ENCODE measurements at regions not wholly inside any gene's neighbourhood (a gene's known extent, or its start where the extent isn't known, plus 50 kb on each side); places are given as distances from the start of the nearest gene placed in this dataset.

GRCh38 chr4:56732301-56732700 is 51.2 kb upstream of the HOPX start:
- DNase-seq = no peak
- no peak for TF ChIP-seq CTCF (IDR thresholded peaks at IDR 0.05; ENCODE audit: insufficient read depth in 1 of 2, low read depth in 1 of 2, low read length in 1 of 2, severe bottlenecking in 1 of 2, unreplicated experiment in 1 of 2)
- Histone ChIP-seq H3K4me3 (ENCODE audit: low read depth, low read length) (no peak overlapping the region), H3K9me3 (no peaks in the 10 kb centered on the region), H3K36me3 (ENCODE audit: control insufficient read depth, insufficient read depth, low read length) (no peaks in the 10 kb centered on the region), H3K4me1 (peaks cover 9% of the 10 kb centered on the region), H3K27me3 (replicated peaks; ENCODE audit: control insufficient read depth, insufficient read depth, low read length) (no peaks in the 10 kb centered on the region)
- Mint-ChIP-seq H3K4me1 (ENCODE audit: low read depth, unreplicated experiment) (peaks cover 30% of the 10 kb centered on the region), H3K36me3 (ENCODE audit: insufficient read depth, unreplicated experiment) (no peaks in the 10 kb centered on the region), H3K9me3 (ENCODE audit: unreplicated experiment) (peaks cover 13% of the 10 kb centered on the region), H3K27ac (ENCODE audit: unreplicated experiment) (no peak overlapping the region), H3K27me3 (ENCODE audit: insufficient read depth, unreplicated experiment) (no peaks in the 10 kb centered on the region), H3K4me3 (ENCODE audit: unreplicated experiment) (no peak overlapping the region)
- POLR2A ChIA-PET = no interaction called here
- intact Hi-C loops (cut with micrococcal nuclease; ENCODE audit: unreplicated experiment) = no loop called here
- CTCF ChIA-PET = no interaction called here
- no TSS peak for BruUV-seq (replicated peaks)

- Mint-ChIP-seq H3K27ac (ENCODE audit: unreplicated experiment) (no peak overlapping the region), H3K36me3 (ENCODE audit: insufficient read depth, unreplicated experiment) (no peaks in the 10 kb centered on the region), H3K27me3 (ENCODE audit: insufficient read depth, unreplicated experiment) (no peaks in the 10 kb centered on the region), H3K4me3 (ENCODE audit: unreplicated experiment) (no peak overlapping the region), H3K9me3 (ENCODE audit: unreplicated experiment) (peaks cover 13% of the 10 kb centered on the region), H3K4me1 (ENCODE audit: low read depth, unreplicated experiment) (peaks cover 33% of the 10 kb centered on the region)
- no peak overlapping the region for H3K4me3 ChIP-seq (ENCODE audit: low read depth, low read length)
- peak; percentile 31 to 49 for DNase-seq
- H3K36me3 ChIP-seq (ENCODE audit: control insufficient read depth, insufficient read depth, low read length) = no peaks in the 10 kb centered on the region
- peaks cover 9% of the 10 kb centered on the region for H3K4me1 ChIP-seq
- intact Hi-C loops (cut with micrococcal nuclease; ENCODE audit: unreplicated experiment) = no loop called here
- CTCF ChIA-PET = no interaction called here
- H3K9me3 ChIP-seq = no peaks in the 10 kb centered on the region
- H3K27me3 ChIP-seq (replicated peaks; ENCODE audit: control insufficient read depth, insufficient read depth, low read length) = no peaks in the 10 kb centered on the region
- no TSS peak for BruUV-seq (replicated peaks)
- POLR2A ChIA-PET = no interaction called here
- TF ChIP-seq CTCF (IDR thresholded peaks at IDR 0.05; ENCODE audit: insufficient read depth in 1 of 2, low read depth in 1 of 2, low read length in 1 of 2, severe bottlenecking in 1 of 2, unreplicated experiment in 1 of 2) = peak in 1 of 2 experiments; percentile 18
Measured at GRCh38 chr4:56731857-56732256, 50.8 kb upstream of the HOPX start.

All from Caco-2 (cell line).